NCI-H2107 treated with DMSO at 0.1 percent for 48 hours (cell line): ENCODE measurements at regions not wholly inside any gene's neighbourhood (a gene's known extent, or its start where the extent isn't known, plus 50 kb on each side); places are given as distances from the start of the nearest gene placed in this dataset.

ENCODE experiments used
- DNase-seq: peaks from one replicate; lab custom pipeline; 2025; ENCODE audit not compliant: unreplicated experiment; lab: John Stamatoyannopoulos, UW

DNA sequence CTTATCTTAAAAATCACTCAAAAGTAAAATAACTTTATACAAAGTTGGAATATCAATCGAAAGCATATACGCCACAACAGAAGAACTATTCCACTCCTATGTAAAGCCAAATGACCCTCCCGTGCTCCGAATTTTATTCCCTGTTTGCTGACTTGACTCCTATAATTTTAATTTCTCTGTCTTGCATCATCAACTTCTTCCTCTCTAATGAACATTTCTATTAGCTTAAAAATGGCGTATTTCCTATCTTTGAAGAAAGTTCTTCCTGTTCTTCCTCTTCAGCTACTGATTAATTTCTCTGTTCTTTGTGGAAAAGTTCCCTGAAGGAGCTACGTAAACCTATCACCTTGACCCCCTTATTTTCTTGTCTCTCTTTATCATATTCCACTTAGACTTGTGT, 389.3 kb downstream of the LMO7 start:
- no peak for DNase-seq

DNA sequence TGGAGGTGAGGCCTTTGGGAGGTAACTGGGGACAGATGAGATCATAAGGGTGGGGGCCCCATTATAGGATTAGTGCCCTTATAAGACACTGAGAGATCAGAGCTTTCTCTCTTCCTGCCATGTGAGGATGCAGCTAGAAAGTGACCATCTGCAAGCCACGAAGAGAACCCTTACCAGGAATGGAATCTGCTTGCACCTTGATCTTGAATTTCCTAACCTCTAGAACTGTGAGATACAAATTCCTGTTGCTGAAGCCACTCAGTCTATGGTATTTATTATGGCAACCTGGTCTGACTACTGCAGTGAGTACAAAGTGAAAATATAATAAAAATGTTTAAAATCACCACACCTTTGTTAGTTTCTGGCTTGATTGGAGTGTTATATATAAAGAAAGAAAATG, 388.0 kb downstream of the LMO7 start:
- DNase-seq: no peak

- no peak for DNase-seq
Measured at GRCh38 chr13:76023652-76024051, 387.5 kb downstream of the LMO7 start.

- DNase-seq: no peak
Measured at GRCh38 chr13:76020421-76020955, 384.4 kb downstream of the LMO7 start.

- DNase-seq: no peak
Measured at GRCh38 chr13:76019421-76020044, 383.4 kb downstream of the LMO7 start.

GRCh38 chr13:76017861-76018556, 381.9 kb downstream of the LMO7 start:
- no peak for DNase-seq

DNA sequence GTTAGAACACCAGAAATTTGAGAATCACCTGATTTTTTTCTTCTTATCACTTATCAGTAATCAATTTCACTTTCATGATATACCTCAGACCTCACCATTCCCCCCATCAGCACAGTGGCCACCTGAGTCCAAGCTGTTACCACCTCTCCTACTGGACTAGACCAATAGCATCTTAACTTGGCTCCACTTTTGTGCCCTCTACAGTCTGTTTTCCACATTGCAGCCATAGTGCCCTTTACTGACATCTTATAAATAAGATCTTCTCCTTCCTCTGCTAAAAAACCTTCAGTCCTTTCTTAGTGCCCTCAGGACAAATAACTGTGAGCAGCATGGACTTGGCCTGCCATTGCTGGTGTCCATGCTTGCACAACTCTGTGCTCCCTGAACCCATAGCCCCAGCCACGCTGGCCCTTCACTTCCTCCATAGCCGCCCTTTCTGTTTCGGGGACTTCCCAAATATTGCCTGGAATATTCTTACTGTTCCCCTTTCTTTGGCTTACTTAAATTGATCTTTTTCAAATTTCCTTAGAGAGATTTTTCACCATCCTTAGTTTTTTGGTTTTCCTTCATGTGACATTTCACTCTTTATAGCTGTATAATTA, 380.8 kb downstream of the LMO7 start:
- no peak for DNase-seq

DNA sequence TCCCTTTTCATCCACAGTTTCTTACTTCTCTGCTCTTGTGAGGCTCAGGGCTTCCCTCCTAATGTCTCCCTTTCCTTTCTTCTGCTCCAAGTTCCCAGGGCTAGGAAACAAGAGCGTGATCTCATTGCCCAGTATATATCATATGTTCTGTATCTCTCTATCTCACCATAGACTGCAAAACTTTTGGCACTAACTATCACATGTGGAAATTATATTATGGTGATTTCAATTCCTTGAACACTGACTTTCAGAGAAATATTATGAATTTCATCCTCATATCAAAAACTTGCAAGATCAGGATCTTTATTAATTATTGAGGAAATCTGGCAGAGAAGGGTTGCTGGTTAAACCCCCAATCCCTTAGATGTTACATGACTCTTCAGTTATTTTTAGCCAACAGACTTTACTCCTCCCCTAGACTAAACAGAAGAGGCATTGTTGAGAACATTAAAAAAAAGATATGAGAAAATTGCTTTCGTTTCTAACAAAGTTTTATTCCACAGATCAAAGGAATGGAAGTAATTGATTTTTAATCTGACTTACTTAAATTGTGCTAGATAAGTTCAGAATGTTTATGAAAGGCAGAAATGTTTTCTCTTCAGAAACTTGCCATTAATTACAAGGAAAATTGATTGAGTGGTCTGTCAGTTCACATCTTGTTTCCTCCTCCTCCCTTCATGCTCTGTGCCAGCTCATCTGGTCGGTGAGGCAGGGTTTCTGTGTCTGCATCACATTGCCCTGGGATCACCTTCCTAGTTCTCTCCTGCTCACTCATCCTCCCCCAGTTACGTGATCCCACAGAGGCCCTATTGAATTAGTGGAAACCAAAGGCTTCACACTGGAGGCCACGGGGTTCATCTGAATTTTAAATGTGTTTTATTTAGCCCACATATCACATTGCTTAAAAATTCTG, 378.5 kb downstream of the LMO7 start:
- no peak for DNase-seq

GRCh38 chr13:76012091-76012721, 376.1 kb downstream of the LMO7 start:
- DNase-seq: no peak

- DNase-seq: no peak
Measured at GRCh38 chr13:76009267-76009890, 373.2 kb downstream of the LMO7 start.

- DNase-seq: no peak
Measured at GRCh38 chr13:76004416-76004815, 368.3 kb downstream of the LMO7 start.

DNA sequence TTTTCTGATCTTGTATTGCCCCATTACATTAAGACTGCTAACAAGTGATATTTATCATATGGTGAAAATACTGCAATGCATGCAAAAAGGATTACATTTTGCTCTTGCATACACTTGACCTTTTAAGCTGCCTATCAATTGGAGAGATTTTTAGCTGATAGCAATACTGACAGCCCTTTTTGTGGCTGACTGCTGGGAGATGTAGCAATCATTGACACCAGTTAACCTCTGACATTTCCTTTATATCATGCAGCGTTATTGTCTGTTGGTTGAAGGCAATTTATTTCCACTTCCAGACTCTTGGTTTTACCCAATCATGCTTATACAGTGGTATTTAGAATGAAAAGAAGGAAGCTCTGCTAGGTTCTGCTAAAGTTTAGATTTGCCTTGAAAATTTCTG, 364.0 kb downstream of the LMO7 start:
- DNase-seq: no peak

- no peak for DNase-seq
Measured at GRCh38 chr13:75996582-75996981, 360.5 kb downstream of the LMO7 start.

DNA sequence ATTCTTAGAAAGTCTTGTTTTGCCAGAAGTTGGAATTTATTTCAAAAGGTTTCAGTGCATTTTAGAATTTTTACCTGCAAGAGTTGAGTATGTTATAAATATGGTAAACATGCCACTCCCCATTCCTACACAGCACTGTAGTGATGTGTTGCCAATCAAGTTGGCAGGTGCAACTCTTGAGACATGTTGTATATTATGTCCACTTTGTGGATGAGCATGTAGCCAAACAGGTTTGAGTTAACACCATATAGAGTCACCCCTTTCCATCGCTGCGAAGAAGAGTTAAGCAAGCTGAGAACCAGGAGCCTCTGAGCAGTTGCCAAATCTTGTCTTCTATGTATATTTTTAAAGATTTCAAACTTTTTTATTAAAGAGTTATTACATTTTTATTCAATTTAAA, 359.8 kb downstream of the LMO7 start:
- no peak for DNase-seq

DNA sequence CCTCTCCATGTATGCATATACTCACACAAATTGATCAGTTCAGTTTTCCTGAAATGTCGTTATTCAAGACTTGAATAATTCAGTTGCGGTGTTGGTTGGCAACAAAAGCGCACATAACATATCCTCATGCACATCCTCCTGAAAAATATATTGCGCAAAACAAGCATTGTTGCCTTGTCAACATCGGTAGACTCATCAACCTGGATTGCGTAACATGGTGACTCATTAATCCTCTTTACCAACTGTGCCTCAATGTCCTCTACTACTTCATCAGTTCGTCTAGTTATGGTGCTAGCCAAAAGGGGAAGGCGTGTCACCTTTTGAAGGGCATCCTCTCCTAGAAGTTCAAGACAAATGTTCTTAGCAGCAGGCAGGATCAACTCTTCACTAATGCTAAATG, 357.7 kb downstream of the LMO7 start:
- no peak for DNase-seq

- no peak for DNase-seq
Measured at GRCh38 chr13:75993241-75993640, 357.1 kb downstream of the LMO7 start.

- DNase-seq: no peak
Measured at GRCh38 chr13:75986818-75987217, 350.7 kb downstream of the LMO7 start.

DNA sequence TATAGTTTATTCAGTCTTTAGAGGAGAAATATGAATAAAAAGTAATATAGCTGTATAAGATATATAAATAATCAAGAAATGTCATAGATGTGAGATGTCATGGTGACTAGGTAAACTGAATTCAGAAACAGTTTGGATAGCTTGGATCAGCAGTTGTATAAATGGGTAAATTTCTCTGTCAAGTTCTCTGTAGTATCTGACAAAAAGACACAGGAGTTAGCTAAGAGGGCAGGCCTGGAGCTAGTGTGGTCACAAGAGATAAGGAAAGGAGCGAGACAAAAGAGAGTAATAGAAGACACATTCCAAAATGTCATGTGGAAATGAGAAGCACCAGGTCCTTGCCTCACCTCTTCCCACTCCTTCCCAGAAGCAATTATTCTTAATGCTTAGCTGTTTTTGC, 349.0 kb downstream of the LMO7 start:
- DNase-seq: no peak

DNA sequence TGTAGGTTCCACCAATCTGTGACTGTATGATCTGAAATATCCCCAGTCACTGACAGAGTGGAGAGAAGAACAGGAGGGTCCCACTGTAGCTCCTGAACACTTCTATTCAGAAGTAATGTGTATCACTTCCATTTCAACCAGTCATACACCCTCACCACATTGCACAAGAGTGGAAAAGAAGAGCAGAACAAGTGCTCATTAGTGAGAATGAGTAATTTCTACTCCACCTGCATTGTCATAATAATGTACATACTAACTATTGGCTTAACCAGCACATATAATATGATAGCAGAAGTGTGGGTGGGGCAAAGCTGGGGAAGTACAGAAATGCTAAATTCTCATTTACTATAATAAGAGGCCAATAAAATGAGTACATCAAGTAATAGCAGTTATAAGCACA, 342.7 kb downstream of the LMO7 start:
- DNase-seq: no peak

DNA sequence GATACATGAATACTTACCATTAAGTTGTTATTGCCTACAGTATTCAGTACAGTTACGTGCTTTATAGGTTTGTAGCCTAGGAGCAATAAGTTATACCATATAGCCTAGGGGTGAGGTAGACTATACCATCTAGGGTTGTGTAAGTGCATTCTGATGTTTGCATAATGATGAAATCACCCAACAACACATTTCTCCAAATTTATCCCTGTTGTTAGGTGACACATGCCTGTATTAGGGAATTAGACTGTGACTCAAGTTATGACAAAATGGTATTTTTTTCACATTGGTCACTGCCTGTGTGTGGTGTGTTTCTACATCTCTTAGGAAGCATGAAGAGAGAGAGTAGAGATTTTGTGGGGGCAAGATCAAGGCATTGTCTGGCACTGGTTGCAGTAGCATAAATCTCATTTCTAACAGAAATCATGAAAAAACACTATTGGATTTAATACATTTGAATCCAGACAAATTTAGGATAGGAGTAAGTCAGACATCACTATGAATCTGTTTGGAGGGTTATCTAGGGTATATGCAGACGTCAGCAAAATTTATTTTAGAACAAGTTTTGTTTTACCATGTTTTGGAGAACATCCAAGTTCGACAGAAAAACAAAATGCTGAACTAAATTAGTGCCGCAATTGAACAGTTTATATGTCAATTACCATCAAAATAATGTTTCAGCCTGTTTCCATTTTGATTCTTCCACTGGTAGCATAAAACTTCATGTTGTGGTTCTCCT, 332.1 kb downstream of the LMO7 start:
- DNase-seq: no peak
